ENCODE measurements at regions not wholly inside any gene's neighbourhood (a gene's known extent, or its start where the extent isn't known, plus 50 kb on each side); places are given as distances from the start of the nearest gene placed in this dataset.

- TF ChIP-seq POLR2A (IDR thresholded peaks at IDR 0.05) = no peak
- TF ChIP-seq CTCF (IDR thresholded peaks at IDR 0.05) = no peak
Measured at GRCh38 chr10:111425459-111425858, 348.6 kb downstream of the ADRA2A start.

All from lower leg skin (tissue), 3 donors.